Endodermal cell (in vitro differentiated cells): ENCODE measurements at regions not wholly inside any gene's neighbourhood (a gene's known extent, or its start where the extent isn't known, plus 50 kb on each side); places are given as distances from the start of the nearest gene placed in this dataset.
"Not testable (repeated sequence)": the region's sequence is repeated elsewhere in the genome, so short reads cannot be mapped to it uniquely, and the experiment has no call there.

ENCODE experiments used
- DNase-seq: peaks from one replicate; pipeline ENCODE4 v3.0.0-alpha.2; 2017
- H3K27ac ChIP-seq: 2 replicates; pipeline ENCODE4 v1.5.1; 2013; ENCODE audit warnings: mild to moderate bottlenecking, low read depth, low read length, moderate library complexity
- H3K27me3 ChIP-seq: 2 replicates; pipeline ENCODE4 v1.6.1; 2013; ENCODE audit warnings: mild to moderate bottlenecking, low read length, moderate library complexity; ENCODE audit not compliant: insufficient read depth, control insufficient read depth, poor library complexity, severe bottlenecking
- H3K36me3 ChIP-seq: 2 replicates; pipeline ENCODE4 v1.7.0; 2013; ENCODE audit warnings: mild to moderate bottlenecking, low read length, moderate library complexity; ENCODE audit not compliant: control insufficient read depth, insufficient read depth
- H3K4me1 ChIP-seq: one replicate; pipeline ENCODE4 v1.7.0; 2013; ENCODE audit warnings: low read length; ENCODE audit not compliant: control insufficient read depth, insufficient read depth
- H3K4me3 ChIP-seq: 2 replicates; pipeline ENCODE4 v1.5.1; 2013; ENCODE audit warnings: mild to moderate bottlenecking, low read length, moderate library complexity
- H3K9ac ChIP-seq: 2 replicates; pipeline ENCODE4 v1.6.1; 2013; ENCODE audit warnings: mild to moderate bottlenecking, low read length, moderate library complexity; ENCODE audit not compliant: poor library complexity, severe bottlenecking; ENCODE audit errors: extremely low read depth
- H3K9me3 ChIP-seq: 2 replicates; pipeline ENCODE4 v1.6.1; 2013; ENCODE audit warnings: mild to moderate bottlenecking, low read length, moderate library complexity; ENCODE audit not compliant: control insufficient read depth
- H3K27ac Mint-ChIP-seq: 2 replicates; pipeline ENCODE4 v1.8.0; 2020; ENCODE audit warnings: mixed read lengths
- H3K27me3 Mint-ChIP-seq: 2 replicates; pipeline ENCODE4 v1.8.0; 2021; ENCODE audit warnings: mild to moderate bottlenecking, mixed read lengths; ENCODE audit not compliant: insufficient read depth
- H3K36me3 Mint-ChIP-seq: 2 replicates; pipeline ENCODE4 v1.8.0; 2020; ENCODE audit warnings: low read depth, mixed read lengths
- H3K4me1 Mint-ChIP-seq: 2 replicates; pipeline ENCODE4 v1.8.0; 2020; ENCODE audit warnings: mixed read lengths
- H3K4me3 Mint-ChIP-seq: 2 replicates; pipeline ENCODE4 v1.8.0; 2020; ENCODE audit warnings: mild to moderate bottlenecking, moderate library complexity, mixed read lengths
- H3K9me3 Mint-ChIP-seq: 2 replicates; pipeline ENCODE4 v1.8.0; 2020; ENCODE audit warnings: mild to moderate bottlenecking, mixed read lengths
- CTCF ChIP-seq: fragments of 200-600 bp; sonication (generic); conservative IDR thresholded peaks from 2 replicates; pipeline ENCODE4 v1.5.0; 2021; ENCODE audit warnings: antibody characterized with exemption, mild to moderate bottlenecking
- whole genome bisulfite sequencing, 2 experiments: methylation state at CpG; one replicate each; pipeline versions ENCODE4 v1.1.5 to v1.1.7; 2013; ENCODE audit warnings: missing lambda C conversion rate in 2 of 2, mixed read lengths in 1 of 2; ENCODE audit not compliant: insufficient coverage in 1 of 2, insufficient read length in 1 of 2; 5-methylcytosine and 5-hydroxymethylcytosine counted together

GRCh38 chr1:184878602-184879001 is 95.7 kb downstream of the NIBAN1 start:
- Histone ChIP-seq H3K27me3 (no peaks in the 10 kb centered on the region), H3K9ac (no peak overlapping the region), H3K27ac (no peak overlapping the region), H3K4me1 (peaks cover 8% of the 10 kb centered on the region), H3K4me3 (no peak overlapping the region), H3K9me3 (peaks cover under 1% of the 10 kb centered on the region), H3K36me3 (no peaks in the 10 kb centered on the region)
- H3K4me3 Mint-ChIP-seq, result no peak overlapping the region
- H3K36me3 Mint-ChIP-seq, result no peaks in the 10 kb centered on the region
- H3K27ac Mint-ChIP-seq, result no peak overlapping the region
- H3K4me1 Mint-ChIP-seq, result peaks cover 10% of the 10 kb centered on the region
- no peak for DNase-seq
- TF ChIP-seq CTCF, result no peak
- no peaks in the 10 kb centered on the region for H3K27me3 Mint-ChIP-seq
- WGBS, 2 experiments, result 92% methylated on average over 1 of the region's 1 CpG; no CpG with 5 or more reads in 1 of the 2 experiments
- H3K9me3 Mint-ChIP-seq, result no peaks in the 10 kb centered on the region

GRCh38 chr1:184878002-184878401 is 96.3 kb downstream of the NIBAN1 start:
- H3K4me3 Mint-ChIP-seq, result no peak overlapping the region
- Histone ChIP-seq H3K9me3 (peaks cover 4% of the 10 kb centered on the region), H3K4me1 (peaks cover 4% of the 10 kb centered on the region), H3K36me3 (no peaks in the 10 kb centered on the region), H3K27me3 (no peaks in the 10 kb centered on the region), H3K27ac (no peak overlapping the region), H3K4me3 (no peak overlapping the region), H3K9ac (no peak overlapping the region)
- H3K27ac Mint-ChIP-seq, result no peak overlapping the region
- H3K27me3 Mint-ChIP-seq, result no peaks in the 10 kb centered on the region
- no peaks in the 10 kb centered on the region for H3K36me3 Mint-ChIP-seq
- peaks cover 6% of the 10 kb centered on the region for H3K4me1 Mint-ChIP-seq
- no peak for TF ChIP-seq CTCF
- DNase-seq, result no peak
- H3K9me3 Mint-ChIP-seq, result no peaks in the 10 kb centered on the region

GRCh38 chr1:184876015-184876414 is 98.3 kb downstream of the NIBAN1 start:
- H3K4me3 Mint-ChIP-seq, H3K27ac Mint-ChIP-seq, H3K27ac ChIP-seq, H3K9me3 Mint-ChIP-seq, H3K27me3 ChIP-seq, H3K36me3 ChIP-seq, H3K36me3 Mint-ChIP-seq, H3K4me1 Mint-ChIP-seq, H3K9ac ChIP-seq, H3K9me3 ChIP-seq, DNase-seq, H3K4me3 ChIP-seq, H3K4me1 ChIP-seq, H3K27me3 Mint-ChIP-seq: not testable (repeated sequence)
- WGBS, 2 experiments, result 94 to 98% methylated on average over 6 of the region's 6 CpGs

- WGBS, 2 experiments, result 94% methylated on average over 4 of the region's 4 CpGs
- Mint-ChIP-seq H3K36me3 (no peaks in the 10 kb centered on the region), H3K4me1 (no peaks in the 10 kb centered on the region), H3K4me3 (no peak overlapping the region), H3K27ac (no peak overlapping the region), H3K9me3 (no peaks in the 10 kb centered on the region), H3K27me3 (no peaks in the 10 kb centered on the region)
- Histone ChIP-seq H3K9ac (no peak overlapping the region), H3K4me3 (no peak overlapping the region), H3K27ac (no peak overlapping the region), H3K27me3 (no peaks in the 10 kb centered on the region), H3K4me1 (no peaks in the 10 kb centered on the region), H3K36me3 (no peaks in the 10 kb centered on the region), H3K9me3 (peaks cover 4% of the 10 kb centered on the region)
- TF ChIP-seq CTCF, result no peak
- DNase-seq, result no peak
Observed at GRCh38 chr1:184875218-184875617, 99.1 kb downstream of the NIBAN1 start.
